Fibroblast of lung (primary cell): ENCODE measurements at regions not wholly inside any gene's neighbourhood (a gene's known extent, or its start where the extent isn't known, plus 50 kb on each side); places are given as distances from the start of the nearest gene placed in this dataset.

Experiments
- CTCF ChIP-seq, 2 donors: IDR thresholded peaks in 1 of 2; conservative IDR thresholded peaks in 1 of 2; 1 replicate in 1 of 2; 2 replicates in 1 of 2; pipeline ENCODE4 v1.5.1; 2011 to 2012; ENCODE audit warnings: low read length in 2 of 2, control low read depth in 1 of 2, inconsistent platforms in 1 of 2, low read depth in 1 of 2, mild to moderate bottlenecking in 1 of 2
- EZH2 ChIP-seq: IDR thresholded peaks from 2 replicates; pipeline ENCODE4 v1.5.1; 2012; ENCODE audit warnings: low read length, control low read depth, mild to moderate bottlenecking; ENCODE audit errors: missing control alignments

- TF ChIP-seq CTCF (conservative IDR thresholded peaks at IDR 0.05 in 1 of 2, IDR thresholded peaks at IDR 0.05 in 1 of 2; ENCODE audit: low read depth in 1 of 2, low read length in 2 of 2), result no peak
- no peak for TF ChIP-seq EZH2
Observed at GRCh38 chr18:40690062-40690461, 1265.0 kb upstream of the PIK3C3 start.
